ENCODE measurements at regions not wholly inside any gene's neighbourhood (a gene's known extent, or its start where the extent isn't known, plus 50 kb on each side); places are given as distances from the start of the nearest gene placed in this dataset.

DNA sequence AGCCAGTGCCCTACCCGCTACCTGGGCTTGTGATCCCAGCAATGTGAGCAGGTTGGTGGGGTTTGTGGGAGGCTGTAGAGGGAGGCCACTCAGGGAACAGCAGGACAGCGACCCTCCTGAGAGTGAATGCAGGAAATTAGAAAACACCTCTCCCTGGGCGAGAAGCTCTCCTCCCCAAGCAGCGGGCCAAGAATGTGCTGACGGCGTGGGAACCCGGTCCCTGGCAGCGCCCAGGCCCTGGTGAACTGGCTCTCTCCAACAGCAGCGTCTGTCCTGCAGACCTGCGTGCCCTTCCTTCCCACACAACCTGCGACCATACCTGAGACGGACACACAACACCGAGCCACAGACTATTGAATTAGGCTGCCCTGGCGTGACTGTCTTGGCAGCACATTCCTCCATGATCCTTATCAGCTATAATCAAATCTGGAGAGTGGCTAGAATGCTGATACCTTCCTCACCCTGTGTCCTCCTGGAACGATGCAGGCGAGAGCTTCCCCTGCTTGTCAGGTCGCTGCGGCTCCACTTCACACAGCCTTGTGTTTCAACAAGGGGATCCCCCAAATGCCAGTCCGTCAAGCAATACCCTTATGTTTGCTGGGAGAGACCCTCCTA lies 114.8 kb upstream of the GSC start:
- Histone ChIP-seq H3K4me1 (ENCODE audit: control insufficient read depth, insufficient read depth, low read length) (no peaks in the 10 kb centered on the region), H3K9me3 (replicated peaks; ENCODE audit: control insufficient read depth, insufficient read depth, low read length) (no peaks in the 10 kb centered on the region), H3K36me3 (ENCODE audit: control insufficient read depth in 2 of 2, insufficient read depth in 2 of 2, low read length in 1 of 2) (no peaks in the 10 kb centered on the region), H2AFZ (ENCODE audit: control insufficient read depth, low read depth, low read length) (no peak overlapping the region), H3K9ac (ENCODE audit: control insufficient read depth, insufficient read depth, low read length) (no peak overlapping the region), H3K27ac (ENCODE audit: control insufficient read depth, insufficient read depth) (no peak overlapping the region), H3K79me2 (ENCODE audit: control insufficient read depth, insufficient read depth, low read length) (no peaks in the 10 kb centered on the region), H3K4me2 (ENCODE audit: control insufficient read depth, insufficient read depth) (no peak overlapping the region), H4K20me1 (ENCODE audit: control insufficient read depth, insufficient read depth) (no peaks in the 10 kb centered on the region), H3K27me3 (replicated peaks in 1 of 2; ENCODE audit: control insufficient read depth in 2 of 2, insufficient read depth in 2 of 2, low read length in 1 of 2) (peaks cover 0 to 2% of the 10 kb centered on the region in 2 experiments; a peak in 3 of 4 replicates), H3K4me3 (no peak overlapping the region)
- ChIA-PET POLR2A (no interaction called here), CTCF (no interaction called here), SMC1A (ENCODE audit: uncharacterized antibody, unreplicated experiment) (no interaction called here), RAD21 (ENCODE audit: unreplicated experiment) (no interaction called here)
- intact Hi-C loops (cut with micrococcal nuclease; ENCODE audit: unreplicated experiment), result no loop called here
- ATAC-seq, result no peak
- BruUV-seq (replicated peaks), result no TSS peak
- WGBS (ENCODE audit: insufficient coverage, insufficient replicate concordance, low lambda C conversion rate, missing lambda C conversion rate), result 29% methylated on average over 19 of the region's 19 CpGs
- DNase-seq (ENCODE audit: low read depth, low spot score), result no peak
- FAIRE-seq, result no peak
- in situ Hi-C loops (cut with MboI), result no loop called here
- TF ChIP-seq, protein P1, sequence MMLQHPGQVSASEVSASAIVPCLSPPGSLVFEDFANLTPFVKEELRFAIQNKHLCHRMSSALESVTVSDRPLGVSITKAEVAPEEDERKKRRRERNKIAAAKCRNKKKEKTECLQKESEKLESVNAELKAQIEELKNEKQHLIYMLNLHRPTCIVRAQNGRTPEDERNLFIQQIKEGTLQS (IDR thresholded peaks at IDR 0.05; ENCODE audit: borderline replicate concordance, extremely low read depth, low read depth, low read length), result no peak
- no peak for TF ChIP-seq KLF5 (IDR thresholded peaks at IDR 0.05; ENCODE audit: partially characterized antibody)
- TF ChIP-seq CREB1 (IDR thresholded peaks at IDR 0.05; ENCODE audit: low read depth), result no peak
- no peak for TF ChIP-seq TCF3 (IDR thresholded peaks at IDR 0.05; ENCODE audit: borderline replicate concordance, insufficient read depth, low read depth, low read length)
- TF ChIP-seq MEF2A (IDR thresholded peaks at IDR 0.05; ENCODE audit: insufficient read depth, low read depth, low read length), result no peak
- TF ChIP-seq GATAD2B (conservative IDR thresholded peaks at IDR 0.05; ENCODE audit: low read depth), result no peak
- TF ChIP-seq DPF2 (IDR thresholded peaks at IDR 0.05), result no peak
- no peak for TF ChIP-seq SP1 (IDR thresholded peaks at IDR 0.05; ENCODE audit: low read depth, low read length)
- no peak for TF ChIP-seq STAT1 (conservative IDR thresholded peaks at IDR 0.05)
- TF ChIP-seq, protein P2, sequence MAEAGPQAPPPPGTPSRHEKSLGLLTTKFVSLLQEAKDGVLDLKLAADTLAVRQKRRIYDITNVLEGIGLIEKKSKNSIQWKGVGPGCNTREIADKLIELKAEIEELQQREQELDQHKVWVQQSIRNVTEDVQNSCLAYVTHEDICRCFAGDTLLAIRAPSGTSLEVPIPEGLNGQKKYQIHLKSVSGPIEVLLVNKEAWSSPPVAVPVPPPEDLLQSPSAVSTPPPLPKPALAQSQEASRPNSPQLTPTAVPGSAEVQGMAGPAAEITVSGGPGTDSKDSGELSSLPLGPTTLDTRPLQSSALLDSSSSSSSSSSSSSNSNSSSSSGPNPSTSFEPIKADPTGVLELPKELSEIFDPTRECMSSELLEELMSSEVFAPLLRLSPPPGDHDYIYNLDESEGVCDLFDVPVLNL (IDR thresholded peaks at IDR 0.05; ENCODE audit: low read depth, low read length), result no peak
- TF ChIP-seq, protein P3, sequence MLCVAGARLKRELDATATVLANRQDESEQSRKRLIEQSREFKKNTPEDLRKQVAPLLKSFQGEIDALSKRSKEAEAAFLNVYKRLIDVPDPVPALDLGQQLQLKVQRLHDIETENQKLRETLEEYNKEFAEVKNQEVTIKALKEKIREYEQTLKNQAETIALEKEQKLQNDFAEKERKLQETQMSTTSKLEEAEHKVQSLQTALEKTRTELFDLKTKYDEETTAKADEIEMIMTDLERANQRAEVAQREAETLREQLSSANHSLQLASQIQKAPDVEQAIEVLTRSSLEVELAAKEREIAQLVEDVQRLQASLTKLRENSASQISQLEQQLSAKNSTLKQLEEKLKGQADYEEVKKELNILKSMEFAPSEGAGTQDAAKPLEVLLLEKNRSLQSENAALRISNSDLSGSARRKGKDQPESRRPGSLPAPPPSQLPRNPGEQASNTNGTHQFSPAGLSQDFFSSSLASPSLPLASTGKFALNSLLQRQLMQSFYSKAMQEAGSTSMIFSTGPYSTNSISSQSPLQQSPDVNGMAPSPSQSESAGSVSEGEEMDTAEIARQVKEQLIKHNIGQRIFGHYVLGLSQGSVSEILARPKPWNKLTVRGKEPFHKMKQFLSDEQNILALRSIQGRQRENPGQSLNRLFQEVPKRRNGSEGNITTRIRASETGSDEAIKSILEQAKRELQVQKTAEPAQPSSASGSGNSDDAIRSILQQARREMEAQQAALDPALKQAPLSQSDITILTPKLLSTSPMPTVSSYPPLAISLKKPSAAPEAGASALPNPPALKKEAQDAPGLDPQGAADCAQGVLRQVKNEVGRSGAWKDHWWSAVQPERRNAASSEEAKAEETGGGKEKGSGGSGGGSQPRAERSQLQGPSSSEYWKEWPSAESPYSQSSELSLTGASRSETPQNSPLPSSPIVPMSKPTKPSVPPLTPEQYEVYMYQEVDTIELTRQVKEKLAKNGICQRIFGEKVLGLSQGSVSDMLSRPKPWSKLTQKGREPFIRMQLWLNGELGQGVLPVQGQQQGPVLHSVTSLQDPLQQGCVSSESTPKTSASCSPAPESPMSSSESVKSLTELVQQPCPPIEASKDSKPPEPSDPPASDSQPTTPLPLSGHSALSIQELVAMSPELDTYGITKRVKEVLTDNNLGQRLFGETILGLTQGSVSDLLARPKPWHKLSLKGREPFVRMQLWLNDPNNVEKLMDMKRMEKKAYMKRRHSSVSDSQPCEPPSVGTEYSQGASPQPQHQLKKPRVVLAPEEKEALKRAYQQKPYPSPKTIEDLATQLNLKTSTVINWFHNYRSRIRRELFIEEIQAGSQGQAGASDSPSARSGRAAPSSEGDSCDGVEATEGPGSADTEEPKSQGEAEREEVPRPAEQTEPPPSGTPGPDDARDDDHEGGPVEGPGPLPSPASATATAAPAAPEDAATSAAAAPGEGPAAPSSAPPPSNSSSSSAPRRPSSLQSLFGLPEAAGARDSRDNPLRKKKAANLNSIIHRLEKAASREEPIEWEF (IDR thresholded peaks at IDR 0.05; ENCODE audit: insufficient replicate concordance, low read depth, low read length), result no peak
- TF ChIP-seq EED (IDR thresholded peaks at IDR 0.05; ENCODE audit: low read depth), result no peak
- TF ChIP-seq, protein P4, sequence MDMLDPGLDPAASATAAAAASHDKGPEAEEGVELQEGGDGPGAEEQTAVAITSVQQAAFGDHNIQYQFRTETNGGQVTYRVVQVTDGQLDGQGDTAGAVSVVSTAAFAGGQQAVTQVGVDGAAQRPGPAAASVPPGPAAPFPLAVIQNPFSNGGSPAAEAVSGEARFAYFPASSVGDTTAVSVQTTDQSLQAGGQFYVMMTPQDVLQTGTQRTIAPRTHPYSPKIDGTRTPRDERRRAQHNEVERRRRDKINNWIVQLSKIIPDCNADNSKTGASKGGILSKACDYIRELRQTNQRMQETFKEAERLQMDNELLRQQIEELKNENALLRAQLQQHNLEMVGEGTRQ (IDR thresholded peaks at IDR 0.05; ENCODE audit: borderline replicate concordance, low read depth, low read length), result no peak
- TF ChIP-seq YBX1 (IDR thresholded peaks at IDR 0.05), result no peak
- TF ChIP-seq PAX8 (IDR thresholded peaks at IDR 0.05), result no peak
- TF ChIP-seq RCOR1 (conservative IDR thresholded peaks at IDR 0.05; ENCODE audit: low read depth, low read length), result no peak
- no peak for TF ChIP-seq POLR2AphosphoS2 (IDR thresholded peaks at IDR 0.05; ENCODE audit: low read depth, low read length)
- no peak for TF ChIP-seq CBX3 (IDR thresholded peaks at IDR 0.05; ENCODE audit: borderline replicate concordance, low read depth)

Data from GM12878 (cell line).